HL-60 (cell line): ENCODE measurements at regions not wholly inside any gene's neighbourhood (a gene's known extent, or its start where the extent isn't known, plus 50 kb on each side); places are given as distances from the start of the nearest gene placed in this dataset.

Experiments used
- DNase-seq, 2 experiments: peaks; one replicate each; pipeline ENCODE4 v3.0.0-alpha.2; 2010 to 2020; ENCODE audit warnings: low read depth in 1 of 2, low spot score in 1 of 2
- H3K27ac ChIP-seq: fragments of 250-450 bp; sonication (Bioruptor Pico); replicated peaks from 2 replicates; pipeline ENCODE4 v1.5.1; 2020; ENCODE audit warnings: mild to moderate bottlenecking, moderate library complexity
- H3K27me3 ChIP-seq: fragments of 250-450 bp; sonication (Bioruptor Pico); 2 replicates; pipeline ENCODE4 v1.5.1; 2021; ENCODE audit warnings: mild to moderate bottlenecking, moderate library complexity; ENCODE audit not compliant: insufficient read depth, poor library complexity, severe bottlenecking
- H3K4me3 ChIP-seq: replicated peaks from 2 replicates; pipeline ENCODE4 v1.5.1; 2011; ENCODE audit warnings: mild to moderate bottlenecking, control low read depth, low read length; ENCODE audit not compliant: insufficient read depth
- GABPA ChIP-seq: IDR thresholded peaks from 2 replicates; pipeline ENCODE4 v1.6.1; 2012; ENCODE audit warnings: low read depth
- POLR2AphosphoS5 ChIP-seq: IDR thresholded peaks from 2 replicates; pipeline ENCODE4 v1.6.1; 2012; ENCODE audit warnings: low read depth
- SPI1 ChIP-seq: IDR thresholded peaks from 2 replicates; pipeline ENCODE4 v1.6.1; 2012; ENCODE audit warnings: low read depth, mild to moderate bottlenecking, borderline replicate concordance
- TF ChIP-seq, protein P1 (sequence below): IDR thresholded peaks from one replicate; pipeline ENCODE4 v1.5.1; 2011; ENCODE audit warnings: low read length, control low read depth, inconsistent platforms; ENCODE audit not compliant: insufficient read depth
- TF ChIP-seq, protein P2 (sequence below): IDR thresholded peaks from 2 replicates; pipeline ENCODE4 v1.6.1; 2012; ENCODE audit warnings: low read depth; ENCODE audit not compliant: insufficient replicate concordance

DNA sequence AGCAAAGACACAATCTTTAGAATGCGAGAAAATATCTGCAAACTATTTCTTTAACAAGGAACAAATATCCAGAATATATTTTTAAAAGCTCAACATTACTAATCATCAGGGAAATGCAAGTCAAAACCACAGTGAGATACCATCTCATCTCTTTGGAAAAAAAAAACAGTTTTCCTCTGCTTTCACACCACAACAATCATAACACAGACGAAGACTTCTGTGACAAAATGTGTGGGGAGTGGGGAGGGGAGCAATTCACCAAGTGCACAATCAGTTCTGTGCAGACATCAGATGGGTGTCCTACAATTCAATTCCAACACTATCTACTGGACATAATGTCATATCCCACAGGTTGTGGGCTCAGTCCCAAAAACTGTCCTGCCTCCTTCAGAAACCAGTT, 293.2 kb upstream of the SLC7A11 start:
- no peak for DNase-seq
- H3K27me3 ChIP-seq: no peaks in the 10 kb centered on the region
- no peak overlapping the region for H3K4me3 ChIP-seq
- TF ChIP-seq, protein P1, sequence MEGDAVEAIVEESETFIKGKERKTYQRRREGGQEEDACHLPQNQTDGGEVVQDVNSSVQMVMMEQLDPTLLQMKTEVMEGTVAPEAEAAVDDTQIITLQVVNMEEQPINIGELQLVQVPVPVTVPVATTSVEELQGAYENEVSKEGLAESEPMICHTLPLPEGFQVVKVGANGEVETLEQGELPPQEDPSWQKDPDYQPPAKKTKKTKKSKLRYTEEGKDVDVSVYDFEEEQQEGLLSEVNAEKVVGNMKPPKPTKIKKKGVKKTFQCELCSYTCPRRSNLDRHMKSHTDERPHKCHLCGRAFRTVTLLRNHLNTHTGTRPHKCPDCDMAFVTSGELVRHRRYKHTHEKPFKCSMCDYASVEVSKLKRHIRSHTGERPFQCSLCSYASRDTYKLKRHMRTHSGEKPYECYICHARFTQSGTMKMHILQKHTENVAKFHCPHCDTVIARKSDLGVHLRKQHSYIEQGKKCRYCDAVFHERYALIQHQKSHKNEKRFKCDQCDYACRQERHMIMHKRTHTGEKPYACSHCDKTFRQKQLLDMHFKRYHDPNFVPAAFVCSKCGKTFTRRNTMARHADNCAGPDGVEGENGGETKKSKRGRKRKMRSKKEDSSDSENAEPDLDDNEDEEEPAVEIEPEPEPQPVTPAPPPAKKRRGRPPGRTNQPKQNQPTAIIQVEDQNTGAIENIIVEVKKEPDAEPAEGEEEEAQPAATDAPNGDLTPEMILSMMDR: no peak
- no peak for TF ChIP-seq GABPA
- TF ChIP-seq, protein P2, sequence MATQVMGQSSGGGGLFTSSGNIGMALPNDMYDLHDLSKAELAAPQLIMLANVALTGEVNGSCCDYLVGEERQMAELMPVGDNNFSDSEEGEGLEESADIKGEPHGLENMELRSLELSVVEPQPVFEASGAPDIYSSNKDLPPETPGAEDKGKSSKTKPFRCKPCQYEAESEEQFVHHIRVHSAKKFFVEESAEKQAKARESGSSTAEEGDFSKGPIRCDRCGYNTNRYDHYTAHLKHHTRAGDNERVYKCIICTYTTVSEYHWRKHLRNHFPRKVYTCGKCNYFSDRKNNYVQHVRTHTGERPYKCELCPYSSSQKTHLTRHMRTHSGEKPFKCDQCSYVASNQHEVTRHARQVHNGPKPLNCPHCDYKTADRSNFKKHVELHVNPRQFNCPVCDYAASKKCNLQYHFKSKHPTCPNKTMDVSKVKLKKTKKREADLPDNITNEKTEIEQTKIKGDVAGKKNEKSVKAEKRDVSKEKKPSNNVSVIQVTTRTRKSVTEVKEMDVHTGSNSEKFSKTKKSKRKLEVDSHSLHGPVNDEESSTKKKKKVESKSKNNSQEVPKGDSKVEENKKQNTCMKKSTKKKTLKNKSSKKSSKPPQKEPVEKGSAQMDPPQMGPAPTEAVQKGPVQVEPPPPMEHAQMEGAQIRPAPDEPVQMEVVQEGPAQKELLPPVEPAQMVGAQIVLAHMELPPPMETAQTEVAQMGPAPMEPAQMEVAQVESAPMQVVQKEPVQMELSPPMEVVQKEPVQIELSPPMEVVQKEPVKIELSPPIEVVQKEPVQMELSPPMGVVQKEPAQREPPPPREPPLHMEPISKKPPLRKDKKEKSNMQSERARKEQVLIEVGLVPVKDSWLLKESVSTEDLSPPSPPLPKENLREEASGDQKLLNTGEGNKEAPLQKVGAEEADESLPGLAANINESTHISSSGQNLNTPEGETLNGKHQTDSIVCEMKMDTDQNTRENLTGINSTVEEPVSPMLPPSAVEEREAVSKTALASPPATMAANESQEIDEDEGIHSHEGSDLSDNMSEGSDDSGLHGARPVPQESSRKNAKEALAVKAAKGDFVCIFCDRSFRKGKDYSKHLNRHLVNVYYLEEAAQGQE: no peak
- TF ChIP-seq SPI1: no peak
- TF ChIP-seq POLR2AphosphoS5: no peak
- no peak overlapping the region for H3K27ac ChIP-seq

DNA sequence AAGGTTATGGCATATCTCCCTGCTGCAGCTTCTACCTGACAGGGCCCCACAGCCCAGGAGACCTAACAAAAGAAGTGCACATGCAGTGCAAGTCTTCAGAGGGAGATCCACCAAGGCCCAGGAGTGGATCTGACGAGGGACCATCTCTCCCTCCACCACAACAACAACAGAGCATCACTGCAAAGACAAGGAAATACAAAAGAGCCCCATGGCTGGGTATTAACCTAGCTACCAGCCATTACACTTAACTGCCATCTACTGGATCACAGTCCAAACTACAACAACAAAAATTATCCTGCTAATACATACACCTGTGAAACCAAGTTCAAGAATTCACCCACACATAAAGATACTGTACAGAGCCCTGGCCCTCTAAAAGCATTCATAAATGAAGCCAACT, 280.2 kb upstream of the SLC7A11 start:
- no peak for TF ChIP-seq GABPA
- no peak for TF ChIP-seq POLR2AphosphoS5
- TF ChIP-seq, protein P2: no peak
- no peak for TF ChIP-seq SPI1
- TF ChIP-seq, protein P1: no peak
- DNase-seq: peak in 1 of 2 experiments; percentile 29
- no peaks in the 10 kb centered on the region for H3K27me3 ChIP-seq
- no peak overlapping the region for H3K27ac ChIP-seq
- H3K4me3 ChIP-seq: no peak overlapping the region

- H3K4me3 ChIP-seq: no peak overlapping the region
- DNase-seq: no peak
- no peak for TF ChIP-seq POLR2AphosphoS5
- TF ChIP-seq, protein P1: no peak
- H3K27ac ChIP-seq: no peak overlapping the region
- H3K27me3 ChIP-seq: no peaks in the 10 kb centered on the region
Observed at GRCh38 chr4:138521809-138522208, 279.7 kb upstream of the SLC7A11 start.

DNA sequence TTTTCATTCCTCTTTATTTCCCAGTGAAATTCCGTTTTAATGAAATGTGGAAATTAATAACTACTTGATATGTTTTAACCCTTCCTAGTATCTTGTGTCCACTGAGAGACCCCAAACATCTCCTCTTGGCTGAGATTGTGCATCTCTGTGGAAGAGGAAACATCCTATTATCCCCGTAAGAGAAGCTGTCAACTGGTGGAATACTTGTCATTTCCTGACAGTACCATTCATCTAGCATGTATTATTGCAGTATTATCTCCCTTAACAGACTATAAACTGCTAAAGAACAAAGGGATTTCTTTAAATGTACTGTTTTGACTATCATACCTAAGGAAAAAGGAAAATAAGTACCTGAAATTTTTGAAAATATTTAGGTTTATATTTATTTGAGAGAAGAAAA, 277.3 kb upstream of the SLC7A11 start:
- Histone ChIP-seq H3K4me3 (no peak overlapping the region), H3K27me3 (no peaks in the 10 kb centered on the region), H3K27ac (no peak overlapping the region)
- DNase-seq: no peak
- TF ChIP-seq SPI1 (no peak), POLR2AphosphoS5 (no peak), GABPA (no peak)
- TF ChIP-seq, protein P2: no peak
- TF ChIP-seq, protein P1: no peak
